HG03558 (cell line): ENCODE measurements at regions not wholly inside any gene's neighbourhood (a gene's known extent, or its start where the extent isn't known, plus 50 kb on each side); places are given as distances from the start of the nearest gene placed in this dataset.

Source experiments
- ATAC-seq: cut with Tn5 transposase; IDR thresholded peaks from one replicate; pipeline ENCODE4 v1.9.1; 2021; ENCODE audit warnings: moderate number of reproducible peaks; ENCODE audit not compliant: unreplicated experiment; ENCODE audit errors: extremely low read depth

- ATAC-seq, result no peak
Measured at GRCh38 chr2:146123714-146124113, 1603.8 kb upstream of the ZEB2 start.

- no peak for ATAC-seq
Measured at GRCh38 chr2:146123256-146123655, 1603.3 kb upstream of the ZEB2 start.

GRCh38 chr2:146119586-146119985 lies 1599.7 kb upstream of the ZEB2 start:
- ATAC-seq, result no peak

GRCh38 chr2:146108993-146109392 lies 1589.1 kb upstream of the ZEB2 start:
- ATAC-seq, result no peak

- no peak for ATAC-seq
Measured at GRCh38 chr2:146094185-146094584, 1574.3 kb upstream of the ZEB2 start.

- no peak for ATAC-seq
Measured at GRCh38 chr2:146081459-146081858, 1561.5 kb upstream of the ZEB2 start.

GRCh38 chr2:146080925-146081324 lies 1561.0 kb upstream of the ZEB2 start:
- no peak for ATAC-seq

GRCh38 chr2:146079216-146079615 lies 1559.3 kb upstream of the ZEB2 start:
- no peak for ATAC-seq

GRCh38 chr2:146077156-146077555 lies 1557.2 kb upstream of the ZEB2 start:
- no peak for ATAC-seq

GRCh38 chr2:146068051-146068450 lies 1548.1 kb upstream of the ZEB2 start:
- no peak for ATAC-seq

GRCh38 chr2:146048141-146048540 lies 1528.2 kb upstream of the ZEB2 start:
- no peak for ATAC-seq

- no peak for ATAC-seq
Measured at GRCh38 chr2:146041274-146041910, 1521.5 kb upstream of the ZEB2 start.

- ATAC-seq, result no peak
Measured at GRCh38 chr2:146040051-146040450, 1520.1 kb upstream of the ZEB2 start.

- no peak for ATAC-seq
Measured at GRCh38 chr2:146038014-146038413, 1518.1 kb upstream of the ZEB2 start.

GRCh38 chr2:146037334-146037870 lies 1517.5 kb upstream of the ZEB2 start:
- ATAC-seq, result no peak

GRCh38 chr2:146031158-146031557 lies 1511.2 kb upstream of the ZEB2 start:
- ATAC-seq, result no peak

- no peak for ATAC-seq
Measured at GRCh38 chr2:146027156-146027555, 1507.2 kb upstream of the ZEB2 start.

GRCh38 chr2:146025519-146025918 lies 1505.6 kb upstream of the ZEB2 start:
- ATAC-seq, result no peak

GRCh38 chr2:146024212-146024743 lies 1504.4 kb upstream of the ZEB2 start:
- ATAC-seq, result no peak

GRCh38 chr2:146004462-146004861 lies 1484.5 kb upstream of the ZEB2 start:
- ATAC-seq, result no peak

GRCh38 chr2:146003337-146003736 lies 1483.4 kb upstream of the ZEB2 start:
- ATAC-seq, result no peak

- ATAC-seq, result no peak
Measured at GRCh38 chr2:145994910-145995309, 1475.0 kb upstream of the ZEB2 start.
